Lung (tissue), 11 donors: ENCODE measurements at regions not wholly inside any gene's neighbourhood (a gene's known extent, or its start where the extent isn't known, plus 50 kb on each side); places are given as distances from the start of the nearest gene placed in this dataset.

Experiments used
- ATAC-seq: fragments of 200-7000 bp; cut with Tn5 transposase; one replicate; pipeline ENCODE4 v1.9.1; 2020; ENCODE audit warnings: moderate number of reproducible peaks; ENCODE audit not compliant: insufficient read depth, low FRiP score
- DNase-seq, 3 donors: peaks; one replicate each; pipeline ENCODE4 v3.0.0-alpha.2; 2013 to 2017
- H3K27ac ChIP-seq, 2 donors: one replicate each; pipeline ENCODE4 v1.5.1; 2013; ENCODE audit warnings: mild to moderate bottlenecking in 2 of 2, moderate library complexity in 2 of 2, control low read depth in 1 of 2, inconsistent platforms in 1 of 2, low read depth in 1 of 2, low read length in 1 of 2
- H3K27me3 ChIP-seq, 3 donors: one replicate each; pipeline ENCODE4 v1.5.1; 2013; ENCODE audit warnings: low read length in 2 of 3; ENCODE audit not compliant: control insufficient read depth in 3 of 3, insufficient read depth in 3 of 3
- H3K36me3 ChIP-seq, 4 donors: one replicate each; pipeline ENCODE4 v1.5.1; 2013; ENCODE audit warnings: low read length in 4 of 4, mild to moderate bottlenecking in 1 of 4, moderate library complexity in 1 of 4; ENCODE audit not compliant: control insufficient read depth in 4 of 4, insufficient read depth in 4 of 4
- H3K4me1 ChIP-seq, 5 donors: one replicate each; pipeline ENCODE4 v1.5.1; 2013; ENCODE audit warnings: low read length in 5 of 5, mild to moderate bottlenecking in 2 of 5, moderate library complexity in 1 of 5; ENCODE audit not compliant: control insufficient read depth in 5 of 5, insufficient read depth in 5 of 5
- H3K4me3 ChIP-seq: one replicate; pipeline ENCODE4 v1.5.1; 2013; ENCODE audit warnings: mild to moderate bottlenecking, control low read depth, moderate library complexity
- H3K9ac ChIP-seq, 2 donors: one replicate each; pipeline ENCODE4 v1.5.1; 2013; ENCODE audit warnings: low read length in 2 of 2, control low read depth in 1 of 2; ENCODE audit not compliant: insufficient read depth in 1 of 2
- H3K9me3 ChIP-seq, 4 donors: one replicate each; pipeline ENCODE4 v1.5.1; 2013; ENCODE audit warnings: low read length in 3 of 4, mild to moderate bottlenecking in 1 of 4, moderate library complexity in 1 of 4; ENCODE audit not compliant: control insufficient read depth in 4 of 4, insufficient read depth in 3 of 4
- WGBS, 2 donors: extraction: QIAGEN DNeasy Blood & Tissue Kit; methylation state at CpG; one replicate each; pipeline ENCODE4 v1.1.7; 2013; 5-methylcytosine and 5-hydroxymethylcytosine counted together
- TF ChIP-seq, protein P1 (sequence below): IDR thresholded peaks from 2 replicates; pipeline ENCODE4 v1.5.1; 2012; ENCODE audit warnings: mild to moderate bottlenecking; ENCODE audit errors: control extremely low read depth, extremely low read depth
- donor health status: control.
- donor health status: control.
- donor health status: Bipolar disorder and iron deficiency.
- donor health status: healthy.
- donor health status: DM: yes; HTN: yes; CAD: no.

DNA sequence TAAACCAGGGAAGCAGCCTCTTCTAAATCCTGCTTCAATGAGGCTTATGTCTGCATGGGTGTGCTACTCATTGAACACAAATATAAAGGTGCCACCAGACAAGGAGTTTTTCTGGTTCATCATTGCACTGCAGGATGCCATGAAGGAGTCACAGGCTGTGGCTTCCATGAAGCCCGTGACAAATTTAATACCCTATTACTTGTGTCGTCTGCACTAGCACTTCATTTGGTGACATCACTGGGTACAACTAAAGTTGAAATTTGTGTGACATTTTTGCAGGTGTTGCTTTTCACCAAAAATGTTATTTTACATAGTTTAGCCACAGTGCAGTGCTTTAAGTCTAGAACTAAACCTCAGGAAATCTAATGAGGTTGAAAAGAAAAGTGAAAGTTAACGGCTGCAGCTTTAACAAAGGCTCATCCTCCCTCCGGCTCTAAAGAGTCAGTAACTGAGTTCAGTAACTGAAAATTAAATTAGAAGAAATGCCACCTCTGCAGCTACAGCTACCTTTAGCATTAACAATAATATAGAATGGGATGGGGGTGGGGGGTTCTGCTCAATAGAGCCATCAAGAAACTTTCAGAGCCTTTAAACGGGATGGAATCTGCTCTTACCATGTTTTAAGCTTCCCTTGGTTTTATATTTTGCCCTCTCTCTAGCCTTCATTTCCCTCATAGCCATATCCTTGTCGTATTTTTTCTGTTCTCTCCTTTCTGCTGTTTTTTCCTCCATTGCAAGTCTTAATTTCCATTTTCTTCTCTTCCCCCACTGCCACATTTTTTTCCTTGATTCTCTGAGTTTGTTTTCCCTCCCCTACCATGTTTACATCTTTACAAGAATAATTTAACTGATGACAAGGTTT lies 233.8 kb upstream of the TMEM161B start:
- TF ChIP-seq, protein P1, sequence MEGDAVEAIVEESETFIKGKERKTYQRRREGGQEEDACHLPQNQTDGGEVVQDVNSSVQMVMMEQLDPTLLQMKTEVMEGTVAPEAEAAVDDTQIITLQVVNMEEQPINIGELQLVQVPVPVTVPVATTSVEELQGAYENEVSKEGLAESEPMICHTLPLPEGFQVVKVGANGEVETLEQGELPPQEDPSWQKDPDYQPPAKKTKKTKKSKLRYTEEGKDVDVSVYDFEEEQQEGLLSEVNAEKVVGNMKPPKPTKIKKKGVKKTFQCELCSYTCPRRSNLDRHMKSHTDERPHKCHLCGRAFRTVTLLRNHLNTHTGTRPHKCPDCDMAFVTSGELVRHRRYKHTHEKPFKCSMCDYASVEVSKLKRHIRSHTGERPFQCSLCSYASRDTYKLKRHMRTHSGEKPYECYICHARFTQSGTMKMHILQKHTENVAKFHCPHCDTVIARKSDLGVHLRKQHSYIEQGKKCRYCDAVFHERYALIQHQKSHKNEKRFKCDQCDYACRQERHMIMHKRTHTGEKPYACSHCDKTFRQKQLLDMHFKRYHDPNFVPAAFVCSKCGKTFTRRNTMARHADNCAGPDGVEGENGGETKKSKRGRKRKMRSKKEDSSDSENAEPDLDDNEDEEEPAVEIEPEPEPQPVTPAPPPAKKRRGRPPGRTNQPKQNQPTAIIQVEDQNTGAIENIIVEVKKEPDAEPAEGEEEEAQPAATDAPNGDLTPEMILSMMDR, result no peak
- no peak overlapping the region for H3K4me3 ChIP-seq
- H3K36me3 ChIP-seq, result no peaks in the 10 kb centered on the region
- no peak for ATAC-seq
- no peaks in the 10 kb centered on the region for H3K4me1 ChIP-seq
- peak in 2 of 3 donors; percentile 49 to 58 for DNase-seq
- H3K27me3 ChIP-seq, result no peaks in the 10 kb centered on the region
- no peaks in the 10 kb centered on the region for H3K9me3 ChIP-seq
- 17 to 23% methylated on average over 6 of the region's 6 CpGs for WGBS, 2 donors
- H3K9ac ChIP-seq, result peak overlapping the region; percentile 56 to 57
- H3K27ac ChIP-seq, result no peak overlapping the region

GRCh38 chr5:88495810-88496209 lies 227.2 kb upstream of the TMEM161B start:
- no peaks in the 10 kb centered on the region for H3K36me3 ChIP-seq
- DNase-seq (no peak), ATAC-seq (no peak)
- H3K27ac ChIP-seq, result no peak overlapping the region
- no peaks in the 10 kb centered on the region for H3K4me1 ChIP-seq
- no peak overlapping the region for H3K9ac ChIP-seq
- H3K4me3 ChIP-seq, result no peak overlapping the region
- no peaks in the 10 kb centered on the region for H3K9me3 ChIP-seq
- H3K27me3 ChIP-seq, result no peaks in the 10 kb centered on the region
- TF ChIP-seq, protein P1, result no peak
- WGBS, 2 donors, result 55 to 71% methylated on average over 2 of the region's 2 CpGs

- H3K9me3 ChIP-seq, result no peaks in the 10 kb centered on the region
- 58% methylated on average over 4 of the region's 4 CpGs for WGBS, 2 donors
Observed at GRCh38 chr5:88490874-88491273, 222.2 kb upstream of the TMEM161B start.

More at GRCh38 chr5:88490874-88491273, 222.2 kb upstream of the TMEM161B start:
- Histone ChIP-seq H3K36me3 (no peaks in the 10 kb centered on the region), H3K4me1 (no peaks in the 10 kb centered on the region), H3K4me3 (no peak overlapping the region), H3K27me3 (no peaks in the 10 kb centered on the region), H3K9ac (no peak overlapping the region), H3K27ac (no peak overlapping the region)
- no peak for DNase-seq
- TF ChIP-seq, protein P1, result no peak
- no peak for ATAC-seq
